OCI-LY7 (cell line): ENCODE measurements at regions not wholly inside any gene's neighbourhood (a gene's known extent, or its start where the extent isn't known, plus 50 kb on each side); places are given as distances from the start of the nearest gene placed in this dataset.
"Not testable (repeated sequence)": the region's sequence is repeated elsewhere in the genome, so short reads cannot be mapped to it uniquely, and the experiment has no call there.

Experiments used
- BruUV-seq: library from RNA; stranded (reverse); fragments of 400-500 nt; replicated peaks from 2 replicates; lab custom pipeline; 2021; lab: Mats Ljungman, UMichigan
- CTCF ChIA-PET: fragments of 300-600 bp; sonication (Branson Sonifier 250); formaldehyde crosslinking; loops from one replicate; lab custom pipeline; 2022; ENCODE audit warnings: antibody characterized with exemption; ENCODE audit not compliant: unreplicated experiment; lab: Charles Lee
- POLR2A ChIA-PET: fragments of 300-600 bp; sonication (Branson Sonifier 250); formaldehyde crosslinking; loops from one replicate; lab custom pipeline; 2022; ENCODE audit warnings: antibody characterized with exemption; lab: Charles Lee
- DNase-seq: peaks from one replicate; pipeline ENCODE4 v3.0.0-alpha.2; 2015; ENCODE audit warnings: low spot score
- H2AFZ ChIP-seq: fragments of 200-600 bp; sonication (generic), shearing (Covaris generic); 2 replicates; pipeline ENCODE4 v1.6.1; 2014; ENCODE audit warnings: mild to moderate bottlenecking, antibody characterized with exemption, low read length, moderate library complexity
- H3K27ac ChIP-seq: fragments of 200-600 bp; sonication (generic); 2 replicates; pipeline ENCODE4 v1.5.1; 2014; ENCODE audit warnings: mixed run types, low read depth, mild to moderate bottlenecking, moderate library complexity, low read length, inconsistent platforms; ENCODE audit not compliant: poor library complexity, severe bottlenecking
- H3K36me3 ChIP-seq: fragments of 200-600 bp; sonication (generic); 2 replicates; pipeline ENCODE4 v1.6.1; 2014; ENCODE audit warnings: mild to moderate bottlenecking, antibody characterized with exemption, low read length, moderate library complexity, mixed read lengths; ENCODE audit not compliant: insufficient read depth
- H3K4me1 ChIP-seq: fragments of 200-600 bp; sonication (generic); 2 replicates; pipeline ENCODE4 v1.5.1; 2014; ENCODE audit warnings: mild to moderate bottlenecking, low read length; ENCODE audit not compliant: insufficient read depth, poor library complexity, severe bottlenecking
- H3K4me2 ChIP-seq: fragments of 200-600 bp; sonication (generic); 2 replicates; pipeline ENCODE4 v1.6.1; 2014; ENCODE audit warnings: mild to moderate bottlenecking, low read length
- H3K4me3 ChIP-seq: fragments of 200-600 bp; sonication (generic); 2 replicates; pipeline ENCODE4 v1.5.1; 2014; ENCODE audit warnings: mild to moderate bottlenecking, low read depth, low read length; ENCODE audit not compliant: poor library complexity, severe bottlenecking
- H3K79me2 ChIP-seq: fragments of 200-600 bp; sonication (generic); 2 replicates; pipeline ENCODE4 v1.6.1; 2016; ENCODE audit warnings: low read depth, mild to moderate bottlenecking, low read length, moderate library complexity, mixed read lengths; ENCODE audit not compliant: insufficient read depth
- H3K9me2 ChIP-seq: fragments of 200-600 bp; sonication (generic); 2 replicates; pipeline ENCODE4 v1.6.1; 2016; ENCODE audit warnings: mild to moderate bottlenecking, low read length, mixed read lengths; ENCODE audit not compliant: insufficient read depth
- H3K9me3 ChIP-seq: fragments of 200-600 bp; sonication (generic); 2 replicates; pipeline ENCODE4 v1.6.1; 2014; ENCODE audit warnings: mild to moderate bottlenecking, mixed run types, low read length, mixed read lengths
- H4K20me1 ChIP-seq: fragments of 200-600 bp; sonication (generic); 2 replicates; pipeline ENCODE4 v1.6.1; 2014; ENCODE audit warnings: mild to moderate bottlenecking, antibody characterized with exemption, low read length, moderate library complexity, mixed read lengths; ENCODE audit not compliant: insufficient read depth
- CTCF ChIP-seq: fragments of 200-600 bp; sonication (generic); conservative IDR thresholded peaks from 2 replicates; pipeline ENCODE4 v1.5.1; 2014; ENCODE audit warnings: mild to moderate bottlenecking, antibody characterized with exemption, low read length, moderate library complexity, mixed read lengths
- EZH2phosphoT487 ChIP-seq: fragments of 200-600 bp; sonication (generic); IDR thresholded peaks from 2 replicates; pipeline ENCODE4 v1.6.1; 2018; ENCODE audit warnings: low read depth, borderline replicate concordance, mild to moderate bottlenecking, mixed run types, antibody characterized with exemption, low read length, moderate library complexity, mixed read lengths
- intact Hi-C: fragments of 100-400 bp; cut with micrococcal nuclease; formaldehyde crosslinking; loops from one replicate; pipeline ENCODE4 v1.10.0; 2022; ENCODE audit not compliant: unreplicated experiment

- Histone ChIP-seq H3K4me1 (no peaks in the 10 kb centered on the region), H3K9me2 (no peaks in the 10 kb centered on the region), H4K20me1 (no peaks in the 10 kb centered on the region), H3K9me3 (no peaks in the 10 kb centered on the region), H3K27ac (no peak overlapping the region), H3K4me2 (no peak overlapping the region), H3K36me3 (no peaks in the 10 kb centered on the region), H3K79me2 (no peaks in the 10 kb centered on the region), H2AFZ (no peak overlapping the region), H3K4me3 (no peak overlapping the region)
- TF ChIP-seq CTCF = no peak
- TF ChIP-seq EZH2phosphoT487 = no peak
- POLR2A ChIA-PET = no interaction called here
- no peak for DNase-seq
- CTCF ChIA-PET = no interaction called here
- intact Hi-C loops = no loop called here
- no TSS peak for BruUV-seq
These were observed 102.2 kb upstream of the DAB2 start for GRCh38 chr5:39526914-39527477.

DNA sequence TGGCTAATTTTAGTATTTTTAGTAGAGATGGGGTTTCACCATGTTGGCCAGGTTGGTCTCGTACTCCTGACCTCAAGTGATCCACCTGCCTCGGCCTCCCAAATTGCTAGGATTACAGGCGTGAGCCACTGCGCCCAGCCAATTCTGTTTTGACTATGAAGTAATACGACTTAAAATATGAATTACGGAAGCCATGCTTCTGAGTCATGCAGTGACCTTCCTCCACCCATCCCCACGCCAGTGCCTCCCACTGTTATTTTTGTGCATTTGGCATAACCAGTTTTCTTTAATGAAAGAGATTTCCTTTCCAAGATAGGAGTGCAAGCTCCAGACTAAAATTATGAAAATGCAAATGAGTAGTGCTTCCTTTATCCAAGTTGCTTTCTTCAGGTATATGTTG lies 101.0 kb upstream of the DAB2 start:
- DNase-seq, intact Hi-C loops, H3K27ac ChIP-seq, H2AFZ ChIP-seq, H4K20me1 ChIP-seq, POLR2A ChIA-PET, H3K4me3 ChIP-seq, H3K4me1 ChIP-seq, H3K9me3 ChIP-seq, H3K4me2 ChIP-seq, H3K9me2 ChIP-seq, H3K36me3 ChIP-seq, H3K79me2 ChIP-seq, CTCF ChIA-PET, BruUV-seq: not testable (repeated sequence)

DNA sequence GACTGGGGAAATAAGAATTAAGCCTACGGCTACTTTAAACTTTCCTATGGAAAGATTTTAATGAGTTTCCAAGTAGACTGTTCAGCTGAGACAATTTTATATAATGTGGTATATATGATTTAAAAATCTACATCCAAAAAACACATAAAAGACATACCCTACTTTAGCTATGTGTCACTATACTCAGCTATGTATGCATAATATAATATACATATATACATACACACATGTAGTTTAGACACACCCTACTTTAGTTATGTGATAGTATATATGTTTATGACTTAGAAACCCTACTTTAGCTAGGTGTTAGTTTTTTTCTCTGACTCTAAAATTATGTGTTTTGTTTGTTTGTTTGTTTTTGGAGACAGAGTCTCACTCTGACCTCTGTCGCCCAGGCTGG lies 100.5 kb upstream of the DAB2 start:
- H3K4me2 ChIP-seq = no peak overlapping the region
- H3K36me3 ChIP-seq = no peaks in the 10 kb centered on the region
- no peak for TF ChIP-seq CTCF
- TF ChIP-seq EZH2phosphoT487 = no peak
- ChIA-PET POLR2A (no interaction called here), CTCF (no interaction called here)
- no peak for DNase-seq
- intact Hi-C loops = no loop called here
- no peaks in the 10 kb centered on the region for H3K9me2 ChIP-seq
- H3K79me2 ChIP-seq = no peaks in the 10 kb centered on the region
- no peaks in the 10 kb centered on the region for H4K20me1 ChIP-seq
- H3K4me3 ChIP-seq = no peak overlapping the region
- H2AFZ ChIP-seq = no peak overlapping the region
- H3K4me1 ChIP-seq = no peaks in the 10 kb centered on the region
- no peaks in the 10 kb centered on the region for H3K9me3 ChIP-seq
- BruUV-seq = no TSS peak
- no peak overlapping the region for H3K27ac ChIP-seq
